HCT116 (cell line): ENCODE measurements at regions not wholly inside any gene's neighbourhood (a gene's known extent, or its start where the extent isn't known, plus 50 kb on each side); places are given as distances from the start of the nearest gene placed in this dataset.

Source experiments
- ATF3 ChIP-seq: IDR thresholded peaks from 2 replicates; pipeline ENCODE4 v1.6.1; 2012
- CBX3 ChIP-seq: IDR thresholded peaks from 2 replicates; pipeline ENCODE4 v1.6.1; 2012; ENCODE audit warnings: low read depth
- CTCF ChIP-seq, 3 experiments: fragments of 200-600 bp in 1 of 3; sonication (generic) in 1 of 3; IDR thresholded peaks in 2 of 3; conservative IDR thresholded peaks in 1 of 3; 2 replicates each; pipeline ENCODE4 v1.5.1; 2012 to 2017; ENCODE audit warnings: low read depth in 2 of 3, low read length in 2 of 3, antibody characterized with exemption in 1 of 3, borderline replicate concordance in 1 of 3, control low read depth in 1 of 3, mild to moderate bottlenecking in 1 of 3, mixed read lengths in 1 of 3, mixed run types in 1 of 3, moderate library complexity in 1 of 3; ENCODE audit not compliant: insufficient read depth in 1 of 3
- EZH2phosphoT487 ChIP-seq: fragments of 200-600 bp; IDR thresholded peaks from 2 replicates; pipeline ENCODE4 v1.6.1; 2018; ENCODE audit warnings: antibody characterized with exemption, borderline replicate concordance
- POLR2A ChIP-seq: IDR thresholded peaks from 2 replicates; pipeline ENCODE4 v1.7.0; 2011; ENCODE audit warnings: borderline replicate concordance; ENCODE audit not compliant: insufficient read depth, insufficient read length; ENCODE audit errors: extremely low read depth
- POLR2AphosphoS5 ChIP-seq: IDR thresholded peaks from 2 replicates; pipeline ENCODE4 v1.6.1; 2011; ENCODE audit warnings: mild to moderate bottlenecking, low read depth, low read length, moderate library complexity
- REST ChIP-seq: IDR thresholded peaks from 2 replicates; pipeline ENCODE4 v1.6.1; 2012; ENCODE audit warnings: low read depth
- ZNF274 ChIP-seq: fragments of 200-500 bp; sonication (Bioruptor generic); IDR thresholded peaks from 2 replicates; pipeline ENCODE4 v1.6.1; 2014; ENCODE audit warnings: mild to moderate bottlenecking, low read depth, low read length, inconsistent platforms
- TF ChIP-seq, protein P1 (sequence below): IDR thresholded peaks from 2 replicates; pipeline ENCODE4 v1.6.1; 2012
- TF ChIP-seq, protein P2 (sequence below): IDR thresholded peaks from 2 replicates; pipeline ENCODE4 v1.6.1; 2011; ENCODE audit warnings: mild to moderate bottlenecking, low read length, moderate library complexity; ENCODE audit not compliant: insufficient replicate concordance; ENCODE audit errors: extremely low read depth

GRCh38 chr3:25173606-25174005, 254.5 kb upstream of the RARB start:
- TF ChIP-seq REST = no peak
- TF ChIP-seq CTCF (IDR thresholded peaks at IDR 0.05 in 2 of 3, conservative IDR thresholded peaks at IDR 0.05 in 1 of 3; ENCODE audit: borderline replicate concordance in 1 of 3, insufficient read depth in 1 of 3, low read depth in 2 of 3, low read length in 2 of 3) = no peak
- no peak for TF ChIP-seq POLR2AphosphoS5
- TF ChIP-seq CBX3 = no peak
- TF ChIP-seq, protein P1, sequence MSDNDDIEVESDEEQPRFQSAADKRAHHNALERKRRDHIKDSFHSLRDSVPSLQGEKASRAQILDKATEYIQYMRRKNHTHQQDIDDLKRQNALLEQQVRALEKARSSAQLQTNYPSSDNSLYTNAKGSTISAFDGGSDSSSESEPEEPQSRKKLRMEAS = no peak
- TF ChIP-seq POLR2A = no peak
- no peak for TF ChIP-seq ZNF274
- TF ChIP-seq ATF3 = no peak
- no peak for TF ChIP-seq EZH2phosphoT487
- TF ChIP-seq, protein P2, sequence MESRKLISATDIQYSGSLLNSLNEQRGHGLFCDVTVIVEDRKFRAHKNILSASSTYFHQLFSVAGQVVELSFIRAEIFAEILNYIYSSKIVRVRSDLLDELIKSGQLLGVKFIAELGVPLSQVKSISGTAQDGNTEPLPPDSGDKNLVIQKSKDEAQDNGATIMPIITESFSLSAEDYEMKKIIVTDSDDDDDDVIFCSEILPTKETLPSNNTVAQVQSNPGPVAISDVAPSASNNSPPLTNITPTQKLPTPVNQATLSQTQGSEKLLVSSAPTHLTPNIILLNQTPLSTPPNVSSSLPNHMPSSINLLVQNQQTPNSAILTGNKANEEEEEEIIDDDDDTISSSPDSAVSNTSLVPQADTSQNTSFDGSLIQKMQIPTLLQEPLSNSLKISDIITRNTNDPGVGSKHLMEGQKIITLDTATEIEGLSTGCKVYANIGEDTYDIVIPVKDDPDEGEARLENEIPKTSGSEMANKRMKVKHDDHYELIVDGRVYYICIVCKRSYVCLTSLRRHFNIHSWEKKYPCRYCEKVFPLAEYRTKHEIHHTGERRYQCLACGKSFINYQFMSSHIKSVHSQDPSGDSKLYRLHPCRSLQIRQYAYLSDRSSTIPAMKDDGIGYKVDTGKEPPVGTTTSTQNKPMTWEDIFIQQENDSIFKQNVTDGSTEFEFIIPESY = no peak
